ENCODE measurements at regions not wholly inside any gene's neighbourhood (a gene's known extent, or its start where the extent isn't known, plus 50 kb on each side); places are given as distances from the start of the nearest gene placed in this dataset.

- no peak for TF ChIP-seq ZNF221 (tag by site-specific recombination; IDR thresholded peaks at IDR 0.05; ENCODE audit: borderline replicate concordance)
- TF ChIP-seq CTCF (tag by site-specific recombination; IDR thresholded peaks at IDR 0.05) = no peak
- no peak for TF ChIP-seq TCF7L2 (IDR thresholded peaks at IDR 0.05; ENCODE audit: borderline replicate concordance, low read depth, low read length)
- TF ChIP-seq ELK4 (IDR thresholded peaks at IDR 0.05; ENCODE audit: borderline replicate concordance, low read depth, low read length) = no peak
- TF ChIP-seq ZBTB8A (tag by site-specific recombination; IDR thresholded peaks at IDR 0.05) = no peak
- TF ChIP-seq ZNF398 (tag by site-specific recombination; IDR thresholded peaks at IDR 0.05) = no peak
- no peak for TF ChIP-seq YY1 (tag by site-specific recombination; IDR thresholded peaks at IDR 0.05)
- TF ChIP-seq ZBTB21 (tag by site-specific recombination; IDR thresholded peaks at IDR 0.05) = no peak
- no peak for TF ChIP-seq ZNF518A (tag by site-specific recombination; conservative IDR thresholded peaks at IDR 0.05; ENCODE audit: low read depth)
- no peak for TF ChIP-seq ZFHX2 (tag by site-specific recombination; conservative IDR thresholded peaks at IDR 0.05)
These were observed 94.0 kb downstream of the FOXL1 start for GRCh38 chr16:86672179-86672863.
